ENCODE measurements at regions not wholly inside any gene's neighbourhood (a gene's known extent, or its start where the extent isn't known, plus 50 kb on each side); places are given as distances from the start of the nearest gene placed in this dataset.

- no peak for TF ChIP-seq EZH2phosphoT487 (IDR thresholded peaks at IDR 0.05; ENCODE audit: borderline replicate concordance, low read depth, low read length)
- TF ChIP-seq CTCF (conservative IDR thresholded peaks at IDR 0.05; ENCODE audit: low read length) = no peak
Measured at GRCh38 chr11:71325418-71326327, 73.3 kb upstream of the SHANK2 start.
